Mesothelial cell of epicardium (in vitro differentiated cells): ENCODE measurements at regions not wholly inside any gene's neighbourhood (a gene's known extent, or its start where the extent isn't known, plus 50 kb on each side); places are given as distances from the start of the nearest gene placed in this dataset.

ENCODE experiments used
- DNase-seq, 2 experiments: peaks; one replicate each; pipeline ENCODE4 v3.0.0; 2021; ENCODE audit warnings: low spot score in 2 of 2; ENCODE audit not compliant: unreplicated experiment in 2 of 2
- H3K27ac Mint-ChIP-seq: 2 replicates; pipeline ENCODE4 v1.8.0; 2021; ENCODE audit warnings: mixed read lengths
- H3K27me3 Mint-ChIP-seq: 2 replicates; pipeline ENCODE4 v1.8.0; 2021; ENCODE audit warnings: low read depth, mixed read lengths
- H3K36me3 Mint-ChIP-seq: 2 replicates; pipeline ENCODE4 v1.8.0; 2021; ENCODE audit warnings: mixed read lengths
- H3K4me1 Mint-ChIP-seq: 2 replicates; pipeline ENCODE4 v1.8.0; 2021; ENCODE audit warnings: mixed read lengths
- H3K4me3 Mint-ChIP-seq: 2 replicates; pipeline ENCODE4 v1.8.0; 2021; ENCODE audit warnings: mild to moderate bottlenecking, moderate library complexity, mixed read lengths
- H3K9me3 Mint-ChIP-seq: 2 replicates; pipeline ENCODE4 v1.8.0; 2021; ENCODE audit warnings: mixed read lengths
- TF ChIP-seq, protein P1 (sequence below): fragments of 200-600 bp; sonication (generic); IDR thresholded peaks from one replicate; pipeline ENCODE4 v1.5.0; 2021; ENCODE audit warnings: antibody characterized with exemption; ENCODE audit not compliant: unreplicated experiment

GRCh38 chr3:168977716-168978374 is 685.7 kb downstream of the MECOM start:
- DNase-seq: no peak
- TF ChIP-seq, protein P1, sequence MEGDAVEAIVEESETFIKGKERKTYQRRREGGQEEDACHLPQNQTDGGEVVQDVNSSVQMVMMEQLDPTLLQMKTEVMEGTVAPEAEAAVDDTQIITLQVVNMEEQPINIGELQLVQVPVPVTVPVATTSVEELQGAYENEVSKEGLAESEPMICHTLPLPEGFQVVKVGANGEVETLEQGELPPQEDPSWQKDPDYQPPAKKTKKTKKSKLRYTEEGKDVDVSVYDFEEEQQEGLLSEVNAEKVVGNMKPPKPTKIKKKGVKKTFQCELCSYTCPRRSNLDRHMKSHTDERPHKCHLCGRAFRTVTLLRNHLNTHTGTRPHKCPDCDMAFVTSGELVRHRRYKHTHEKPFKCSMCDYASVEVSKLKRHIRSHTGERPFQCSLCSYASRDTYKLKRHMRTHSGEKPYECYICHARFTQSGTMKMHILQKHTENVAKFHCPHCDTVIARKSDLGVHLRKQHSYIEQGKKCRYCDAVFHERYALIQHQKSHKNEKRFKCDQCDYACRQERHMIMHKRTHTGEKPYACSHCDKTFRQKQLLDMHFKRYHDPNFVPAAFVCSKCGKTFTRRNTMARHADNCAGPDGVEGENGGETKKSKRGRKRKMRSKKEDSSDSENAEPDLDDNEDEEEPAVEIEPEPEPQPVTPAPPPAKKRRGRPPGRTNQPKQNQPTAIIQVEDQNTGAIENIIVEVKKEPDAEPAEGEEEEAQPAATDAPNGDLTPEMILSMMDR: no peak
- Mint-ChIP-seq H3K9me3 (no peaks in the 10 kb centered on the region), H3K36me3 (no peaks in the 10 kb centered on the region), H3K4me1 (peaks cover 15% of the 10 kb centered on the region), H3K27ac (no peak overlapping the region), H3K27me3 (peaks cover 2% of the 10 kb centered on the region), H3K4me3 (no peak overlapping the region)

GRCh38 chr3:168976969-168977368 is 686.5 kb downstream of the MECOM start:
- TF ChIP-seq, protein P1: no peak
- DNase-seq: no peak
- Mint-ChIP-seq H3K4me1 (peaks cover 15% of the 10 kb centered on the region), H3K27me3 (no peaks in the 10 kb centered on the region), H3K27ac (no peak overlapping the region), H3K36me3 (no peaks in the 10 kb centered on the region), H3K9me3 (no peaks in the 10 kb centered on the region), H3K4me3 (no peak overlapping the region)

GRCh38 chr3:168975576-168975975 is 687.9 kb downstream of the MECOM start:
- H3K4me1 Mint-ChIP-seq: peaks cover 15% of the 10 kb centered on the region
- no peaks in the 10 kb centered on the region for H3K36me3 Mint-ChIP-seq
- no peaks in the 10 kb centered on the region for H3K27me3 Mint-ChIP-seq
- H3K27ac Mint-ChIP-seq: peak overlapping the region; percentile 55
- TF ChIP-seq, protein P1: no peak
- H3K4me3 Mint-ChIP-seq: no peak overlapping the region
- H3K9me3 Mint-ChIP-seq: peaks cover under 1% of the 10 kb centered on the region
- no peak for DNase-seq

GRCh38 chr3:168974617-168975403 is 688.7 kb downstream of the MECOM start:
- Mint-ChIP-seq H3K4me1 (peaks cover 15% of the 10 kb centered on the region), H3K36me3 (no peaks in the 10 kb centered on the region), H3K9me3 (peaks cover 5% of the 10 kb centered on the region), H3K27ac (no peak overlapping the region), H3K4me3 (no peak overlapping the region), H3K27me3 (no peaks in the 10 kb centered on the region)
- DNase-seq: no peak
- TF ChIP-seq, protein P1: no peak

DNA sequence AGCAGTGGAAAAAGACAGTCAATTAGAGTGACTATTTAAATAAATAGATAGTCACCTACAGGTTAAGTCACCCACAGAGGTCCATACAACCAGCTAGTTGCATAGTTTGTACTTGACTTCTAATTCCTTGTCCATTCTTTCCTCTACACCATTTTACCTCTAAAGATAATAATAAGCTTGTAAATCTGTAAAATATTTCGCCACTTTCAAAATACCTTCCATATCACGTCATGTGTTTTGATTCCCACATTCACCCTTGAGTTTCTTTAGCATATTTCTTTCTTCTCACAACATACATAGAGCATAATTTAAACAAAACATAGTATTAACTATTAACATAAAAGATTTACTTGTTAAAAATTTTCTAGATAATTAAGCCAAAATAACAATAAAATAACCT is 689.6 kb downstream of the MECOM start:
- Mint-ChIP-seq H3K27me3 (no peaks in the 10 kb centered on the region), H3K4me1 (peaks cover 15% of the 10 kb centered on the region), H3K36me3 (no peaks in the 10 kb centered on the region), H3K4me3 (no peak overlapping the region), H3K9me3 (peaks cover 5% of the 10 kb centered on the region), H3K27ac (no peak overlapping the region)
- TF ChIP-seq, protein P1: no peak
- DNase-seq: no peak
